ENCODE measurements at regions not wholly inside any gene's neighbourhood (a gene's known extent, or its start where the extent isn't known, plus 50 kb on each side); places are given as distances from the start of the nearest gene placed in this dataset.

GRCh38 chr14:84247693-84248092, 1282.3 kb upstream of the FLRT2 start:
- TF ChIP-seq EZH2 (IDR thresholded peaks at IDR 0.05; ENCODE audit: borderline replicate concordance), result no peak
- no peak for TF ChIP-seq CTCF (IDR thresholded peaks at IDR 0.05; ENCODE audit: poor library complexity)
- no peak for TF ChIP-seq EZH2phosphoT487 (IDR thresholded peaks at IDR 0.05; ENCODE audit: low read depth, severe bottlenecking, unreplicated experiment)
